OCI-LY3 (cell line): ENCODE measurements at regions not wholly inside any gene's neighbourhood (a gene's known extent, or its start where the extent isn't known, plus 50 kb on each side); places are given as distances from the start of the nearest gene placed in this dataset.

ENCODE experiments used
- H2AFZ ChIP-seq: fragments of 200-600, 300-600 bp; shearing (Covaris generic); 2 replicates; pipeline ENCODE4 v1.6.0; 2014; ENCODE audit warnings: antibody characterized with exemption, low read depth, low read length
- H3K27ac ChIP-seq: fragments of 200-600, 300-600 bp; sonication (generic); 2 replicates; pipeline ENCODE4 v1.5.1; 2014; ENCODE audit warnings: mild to moderate bottlenecking, low read length, moderate library complexity, mixed read lengths
- H3K27me3 ChIP-seq: fragments of 200-600, 300-600 bp; sonication (generic); 2 replicates; pipeline ENCODE4 v1.6.1; 2014; ENCODE audit warnings: low read depth, low read length, mixed read lengths
- H3K36me3 ChIP-seq: fragments of 200-600, 300-600 bp; sonication (generic); replicated peaks from 2 replicates; pipeline ENCODE3; 2014; ENCODE audit warnings: low read depth, low read length, mixed read lengths
- H3K4me1 ChIP-seq: fragments of 300-600, 200-600 bp; sonication (generic); 2 replicates; pipeline ENCODE4 v1.6.1; 2014; ENCODE audit warnings: low read length, mixed read lengths
- H3K4me2 ChIP-seq: fragments of 200-600, 300-600 bp; sonication (generic); 2 replicates; pipeline ENCODE4 v1.6.1; 2014; ENCODE audit warnings: low read length, mixed read lengths
- H3K4me3 ChIP-seq: fragments of 300-600, 200-600 bp; sonication (generic); 2 replicates; pipeline ENCODE4 v1.5.1; 2014; ENCODE audit warnings: antibody characterized with exemption, mild to moderate bottlenecking, low read length, moderate library complexity
- H3K79me2 ChIP-seq: fragments of 300-600, 200-600 bp; shearing (Covaris generic); 2 replicates; pipeline ENCODE4 v1.6.1; 2014; ENCODE audit warnings: mild to moderate bottlenecking, low read length, mixed read lengths
- H3K9ac ChIP-seq: fragments of 300-600, 200-600 bp; shearing (Covaris generic); 2 replicates; pipeline ENCODE4 v1.6.0; 2014; ENCODE audit warnings: mild to moderate bottlenecking, low read length, moderate library complexity
- H3K9me3 ChIP-seq: fragments of 200-600, 300-600 bp; shearing (Covaris generic); 2 replicates; pipeline ENCODE4 v1.6.1; 2014; ENCODE audit warnings: low read length, mixed read lengths; ENCODE audit not compliant: insufficient read depth
- H4K20me1 ChIP-seq: fragments of 200-600, 300-600 bp; sonication (generic); 2 replicates; pipeline ENCODE4 v1.6.1; 2016; ENCODE audit warnings: low read length, mixed read lengths; ENCODE audit not compliant: insufficient read depth
- EZH2phosphoT487 ChIP-seq: fragments of 200-600 bp; shearing (Covaris generic); IDR thresholded peaks from 2 replicates; pipeline ENCODE4 v1.6.1; 2018; ENCODE audit warnings: antibody characterized with exemption, mixed run types, low read depth
- TF ChIP-seq, protein P1 (sequence below): fragments of 200-600, 300-600 bp; sonication (generic); IDR thresholded peaks from 2 replicates; pipeline ENCODE4 v1.5.1; 2014; ENCODE audit warnings: antibody characterized with exemption, low read length, low read depth

- no peak for TF ChIP-seq EZH2phosphoT487
- TF ChIP-seq, protein P1, sequence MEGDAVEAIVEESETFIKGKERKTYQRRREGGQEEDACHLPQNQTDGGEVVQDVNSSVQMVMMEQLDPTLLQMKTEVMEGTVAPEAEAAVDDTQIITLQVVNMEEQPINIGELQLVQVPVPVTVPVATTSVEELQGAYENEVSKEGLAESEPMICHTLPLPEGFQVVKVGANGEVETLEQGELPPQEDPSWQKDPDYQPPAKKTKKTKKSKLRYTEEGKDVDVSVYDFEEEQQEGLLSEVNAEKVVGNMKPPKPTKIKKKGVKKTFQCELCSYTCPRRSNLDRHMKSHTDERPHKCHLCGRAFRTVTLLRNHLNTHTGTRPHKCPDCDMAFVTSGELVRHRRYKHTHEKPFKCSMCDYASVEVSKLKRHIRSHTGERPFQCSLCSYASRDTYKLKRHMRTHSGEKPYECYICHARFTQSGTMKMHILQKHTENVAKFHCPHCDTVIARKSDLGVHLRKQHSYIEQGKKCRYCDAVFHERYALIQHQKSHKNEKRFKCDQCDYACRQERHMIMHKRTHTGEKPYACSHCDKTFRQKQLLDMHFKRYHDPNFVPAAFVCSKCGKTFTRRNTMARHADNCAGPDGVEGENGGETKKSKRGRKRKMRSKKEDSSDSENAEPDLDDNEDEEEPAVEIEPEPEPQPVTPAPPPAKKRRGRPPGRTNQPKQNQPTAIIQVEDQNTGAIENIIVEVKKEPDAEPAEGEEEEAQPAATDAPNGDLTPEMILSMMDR, result peak; percentile 89
- Histone ChIP-seq H3K36me3 (no peaks in the 10 kb centered on the region), H3K9ac (no peak overlapping the region), H3K4me1 (no peaks in the 10 kb centered on the region), H3K4me2 (no peak overlapping the region), H3K79me2 (no peaks in the 10 kb centered on the region), H3K4me3 (no peak overlapping the region), H2AFZ (no peak overlapping the region), H3K27me3 (peaks cover 7% of the 10 kb centered on the region), H4K20me1 (no peaks in the 10 kb centered on the region), H3K9me3 (no peaks in the 10 kb centered on the region), H3K27ac (no peak overlapping the region)
These were observed 80.3 kb upstream of the GOT2 start for GRCh38 chr16:58814348-58814801.

DNA sequence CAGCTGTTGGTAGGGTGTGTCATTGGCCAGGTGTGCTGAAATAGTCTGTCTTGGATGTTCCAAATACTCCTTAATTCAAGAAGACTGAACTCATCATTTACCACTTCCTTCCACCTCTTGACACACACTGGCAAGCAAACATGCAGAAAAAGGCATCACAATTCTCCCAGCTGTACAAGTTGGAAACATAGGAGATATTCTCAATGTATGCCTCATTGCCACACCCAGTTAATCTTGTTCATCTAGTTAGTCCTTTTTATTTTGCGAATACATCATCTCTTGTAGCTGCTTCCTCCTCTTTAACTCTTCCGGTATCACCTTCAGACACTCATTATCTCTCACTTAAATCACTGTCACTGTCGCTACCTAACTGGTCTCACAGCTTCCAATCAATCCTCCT, 75.1 kb upstream of the GOT2 start:
- Histone ChIP-seq H3K36me3 (no peaks in the 10 kb centered on the region), H3K4me2 (no peak overlapping the region), H4K20me1 (no peaks in the 10 kb centered on the region), H3K27me3 (no peaks in the 10 kb centered on the region; the same call in none of the 2 replicates), H3K9me3 (no peaks in the 10 kb centered on the region), H2AFZ (no peak overlapping the region), H3K27ac (no peak overlapping the region), H3K79me2 (no peaks in the 10 kb centered on the region), H3K4me1 (no peaks in the 10 kb centered on the region), H3K9ac (no peak overlapping the region), H3K4me3 (no peak overlapping the region)
- TF ChIP-seq EZH2phosphoT487, result no peak
- TF ChIP-seq, protein P1, result no peak

DNA sequence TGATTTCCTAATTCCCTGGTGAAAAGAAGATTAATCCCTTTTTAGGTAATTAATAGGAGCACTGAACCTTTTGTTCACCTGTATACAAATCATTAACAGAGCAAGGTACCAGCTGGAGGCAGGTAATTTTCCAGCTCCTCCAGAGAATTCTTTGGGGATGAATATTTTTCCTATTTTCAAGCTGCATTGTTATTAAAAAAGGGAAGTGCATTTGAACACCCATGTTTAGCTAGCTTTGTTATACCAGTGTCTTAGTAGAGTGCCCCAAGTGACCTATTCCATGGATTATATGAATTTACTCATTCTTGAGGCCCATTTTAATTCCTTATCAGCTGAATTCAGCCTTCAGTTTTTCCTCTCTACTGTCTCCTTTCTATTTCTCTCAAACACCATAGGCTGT, 73.2 kb upstream of the GOT2 start:
- TF ChIP-seq, protein P1, result no peak
- TF ChIP-seq EZH2phosphoT487, result no peak
- Histone ChIP-seq H3K4me3 (no peak overlapping the region), H3K27me3 (no peaks in the 10 kb centered on the region; the same call in none of the 2 replicates), H3K4me2 (no peak overlapping the region), H2AFZ (no peak overlapping the region), H3K4me1 (no peaks in the 10 kb centered on the region), H3K27ac (no peak overlapping the region), H3K36me3 (no peaks in the 10 kb centered on the region), H3K9me3 (no peaks in the 10 kb centered on the region), H3K79me2 (no peaks in the 10 kb centered on the region), H4K20me1 (no peaks in the 10 kb centered on the region), H3K9ac (no peak overlapping the region)

GRCh38 chr16:58801838-58802237, 67.7 kb upstream of the GOT2 start:
- 0 out of 2 replicates have a peak, but pooled peaks cover 6% of the 10 kb centered on the region for H3K27me3 ChIP-seq
- H3K9ac ChIP-seq, result no peak overlapping the region
- H3K79me2 ChIP-seq, result no peaks in the 10 kb centered on the region
- no peak overlapping the region for H2AFZ ChIP-seq
- no peaks in the 10 kb centered on the region for H4K20me1 ChIP-seq
- H3K36me3 ChIP-seq, result no peaks in the 10 kb centered on the region
- TF ChIP-seq, protein P1, result no peak
- TF ChIP-seq EZH2phosphoT487, result no peak
- H3K27ac ChIP-seq, result no peak overlapping the region
- H3K4me2 ChIP-seq, result no peak overlapping the region
- H3K4me1 ChIP-seq, result peaks cover 5% of the 10 kb centered on the region; the same call in 1 of the 2 replicates
- H3K9me3 ChIP-seq, result no peaks in the 10 kb centered on the region
- H3K4me3 ChIP-seq, result no peak overlapping the region
